Muscle of arm (tissue), 1 donor: ENCODE measurements at regions not wholly inside any gene's neighbourhood (a gene's known extent, or its start where the extent isn't known, plus 50 kb on each side); places are given as distances from the start of the nearest gene placed in this dataset.
A peak's percentile ranks its signal among the peaks of the same experiment; 100 is the strongest.
"Not testable (repeated sequence)": the region's sequence is repeated elsewhere in the genome, so short reads cannot be mapped to it uniquely, and the experiment has no call there.

Source experiments
- DNase-seq: peaks from one replicate; pipeline ENCODE4 v3.0.0-alpha.2; 2013

DNA sequence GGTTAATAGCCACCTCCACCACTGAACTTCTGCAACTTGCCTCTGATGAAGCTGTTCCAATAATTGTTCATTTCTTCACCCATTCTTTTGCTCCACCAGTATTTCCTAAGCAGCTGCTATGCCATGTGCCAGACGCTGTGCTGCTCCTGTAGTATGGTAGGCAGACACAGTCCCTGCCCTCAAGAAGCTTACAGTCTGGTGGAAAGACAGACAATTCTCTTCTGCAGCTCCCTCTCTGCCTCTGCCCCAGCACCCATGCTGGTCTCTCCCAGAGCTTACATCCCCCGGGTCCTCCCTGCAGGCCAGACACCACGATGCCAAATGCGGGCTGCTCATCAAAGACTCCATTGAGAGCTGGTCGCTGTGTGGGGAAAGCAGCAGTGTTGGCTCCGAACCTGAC, 111.6 kb upstream of the ESRRB start:
- DNase-seq = no peak

DNA sequence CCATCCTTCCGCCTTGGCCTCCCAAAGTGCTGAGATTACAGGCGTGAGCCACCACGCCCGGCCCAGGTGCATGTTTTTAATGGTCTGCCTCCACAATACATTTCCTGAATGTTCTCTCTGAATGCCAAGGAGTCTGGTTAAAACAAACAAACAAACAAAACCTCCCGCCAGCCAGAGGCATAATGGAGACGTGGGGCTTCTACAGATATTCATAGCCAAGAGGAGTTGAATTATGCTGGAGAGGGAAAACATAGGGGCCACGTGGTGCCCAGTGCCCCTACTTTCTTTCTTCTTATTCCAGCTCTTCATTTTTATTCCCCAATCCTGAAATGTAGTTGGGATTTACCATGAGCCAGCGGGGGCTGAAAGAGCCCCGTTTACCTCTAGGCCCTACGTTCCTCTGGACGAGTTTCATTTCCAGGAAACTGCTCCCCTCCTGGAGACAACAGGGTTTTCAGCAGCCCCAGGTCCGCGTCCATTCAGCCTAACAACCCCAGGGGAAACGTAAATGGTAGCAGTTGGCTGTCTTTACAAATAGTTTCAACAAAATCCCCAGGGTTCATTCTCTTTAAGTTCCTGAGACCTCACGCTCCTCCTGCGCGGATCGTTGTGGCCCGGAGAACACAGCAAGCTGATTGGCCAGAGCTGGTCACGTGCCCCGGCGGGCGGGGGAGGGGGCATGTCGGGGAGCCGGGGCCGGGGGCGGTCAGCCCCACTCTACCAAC, 108.5 kb upstream of the ESRRB start:
- DNase-seq = peak; percentile 70

DNA sequence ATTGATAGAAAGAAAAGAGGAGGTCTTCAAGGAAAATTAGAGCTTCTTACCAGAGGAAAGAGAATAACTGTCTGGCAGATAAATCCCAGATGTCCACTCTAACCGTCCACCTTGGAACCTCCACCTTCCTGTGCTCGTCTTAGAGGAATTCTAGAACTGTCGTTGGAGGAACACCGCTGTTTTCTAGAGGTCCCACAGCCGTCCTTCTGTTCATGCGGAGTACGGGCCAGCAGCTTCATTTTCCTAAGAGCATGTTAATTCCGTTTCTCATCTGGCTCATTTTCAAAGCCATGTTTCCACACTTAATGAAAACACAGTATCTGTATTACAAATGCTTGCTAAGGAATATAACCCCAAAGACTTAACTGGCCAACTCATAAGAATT, 107.9 kb upstream of the ESRRB start:
- no peak for DNase-seq

DNA sequence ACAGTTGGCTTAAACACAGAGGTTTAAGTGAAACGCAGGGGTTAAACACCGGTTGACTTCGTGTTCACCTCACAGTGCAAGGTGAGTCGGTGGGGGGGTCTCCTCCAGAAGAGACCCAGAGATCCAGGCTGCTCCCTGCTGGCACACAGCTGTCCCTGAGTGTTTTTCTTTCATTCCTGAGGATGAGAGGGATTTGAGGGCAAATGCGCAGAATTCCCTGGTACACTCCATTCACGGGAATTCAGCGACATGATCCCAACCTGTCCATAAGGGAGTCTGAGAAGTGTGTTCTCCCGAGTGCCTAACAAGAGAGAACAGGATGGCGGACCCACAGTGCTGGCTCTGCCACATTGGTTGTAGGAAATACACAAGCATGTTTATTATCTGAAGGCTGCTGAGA, 107.2 kb upstream of the ESRRB start:
- no peak for DNase-seq

DNA sequence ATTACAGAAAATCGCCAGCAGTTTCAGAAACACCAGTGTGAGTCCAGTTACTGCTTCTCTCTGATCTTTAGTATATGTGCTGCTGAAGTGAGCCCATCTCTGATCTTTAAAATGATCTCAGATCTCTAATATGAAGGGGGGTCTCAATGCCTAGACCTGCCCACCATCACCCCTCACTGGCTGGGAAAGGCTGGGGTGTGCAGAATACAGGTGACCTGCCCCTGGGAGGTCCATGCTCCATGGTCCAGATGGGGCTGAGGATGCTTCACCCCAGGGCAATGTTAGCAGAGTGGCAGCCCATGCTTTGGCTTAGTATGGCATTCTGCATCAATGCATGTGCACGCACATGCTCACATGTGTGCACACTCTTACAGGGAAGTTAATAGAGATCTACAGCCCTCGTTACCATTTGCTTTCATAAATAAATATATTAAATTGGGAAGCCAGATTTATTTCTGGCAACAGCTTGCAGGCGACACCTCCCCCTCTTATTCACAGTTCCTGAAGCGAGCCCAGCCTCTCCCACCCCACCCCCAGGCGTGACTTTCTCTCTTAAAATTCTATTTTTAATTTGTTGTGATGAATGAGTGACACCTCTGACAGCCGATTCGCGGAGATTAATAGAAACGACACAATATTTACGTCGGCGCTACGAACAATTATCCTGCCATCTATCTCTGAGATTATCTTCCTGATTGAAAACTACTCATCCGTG, 104.7 kb upstream of the ESRRB start:
- DNase-seq = no peak

DNA sequence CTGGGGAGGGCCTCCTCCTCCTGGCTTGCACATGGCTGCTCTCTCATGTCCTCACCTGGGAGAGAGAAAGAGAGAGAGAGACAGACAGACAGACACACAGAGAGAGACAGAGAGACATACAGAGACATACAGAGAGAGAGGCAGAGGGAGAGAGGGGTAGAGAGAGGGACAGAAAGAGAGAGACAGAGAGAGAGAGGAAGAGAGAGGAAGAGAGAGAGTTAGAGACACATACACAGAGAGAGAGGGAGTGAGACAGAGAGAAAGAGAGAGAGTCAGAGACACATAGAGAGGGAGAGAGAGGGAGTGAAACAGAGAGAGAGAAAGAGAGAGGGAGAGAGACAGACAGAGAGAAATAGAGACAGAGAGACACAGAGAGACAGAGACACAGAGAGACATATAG, 103.6 kb upstream of the ESRRB start:
- no peak for DNase-seq

DNA sequence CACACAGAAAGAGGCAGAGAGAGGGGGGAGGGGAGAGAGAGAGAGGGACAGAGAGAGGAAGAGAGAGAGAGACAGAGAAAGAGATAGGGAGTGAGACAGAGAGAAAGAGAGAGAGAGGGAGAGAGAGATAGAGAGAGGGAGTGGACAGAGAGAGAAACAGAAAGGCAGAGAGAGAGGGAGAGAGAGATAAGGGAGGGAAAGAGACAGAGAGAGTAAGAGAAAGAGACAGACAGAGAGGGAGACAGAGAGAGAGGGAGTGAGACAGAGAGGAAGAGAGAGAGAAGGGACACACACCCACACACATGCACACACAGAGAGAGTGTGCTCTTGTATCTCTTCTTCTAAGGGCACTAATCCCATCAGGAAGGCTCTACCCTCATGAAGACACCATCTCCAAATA, 103.2 kb upstream of the ESRRB start:
- DNase-seq = no peak

DNA sequence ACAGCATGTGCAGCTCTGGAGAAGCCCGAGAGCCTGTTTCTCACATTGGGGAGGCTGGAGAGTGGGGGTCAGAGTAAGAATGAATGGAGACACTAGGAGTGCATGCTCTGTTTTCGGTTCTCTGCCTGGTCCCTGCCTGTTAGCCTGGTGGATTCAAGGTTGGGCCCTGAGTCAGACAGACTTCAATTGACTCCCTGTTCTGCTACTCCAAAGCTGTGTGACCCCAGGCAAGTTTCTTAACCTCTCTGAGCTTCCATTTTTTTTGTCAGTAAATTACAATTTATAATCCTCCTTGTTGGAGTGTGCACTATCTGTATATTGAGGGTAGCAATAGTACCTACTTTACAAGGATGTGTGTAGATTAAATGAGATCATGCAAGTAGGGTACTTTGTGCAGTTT, 102.6 kb upstream of the ESRRB start:
- DNase-seq = no peak

DNA sequence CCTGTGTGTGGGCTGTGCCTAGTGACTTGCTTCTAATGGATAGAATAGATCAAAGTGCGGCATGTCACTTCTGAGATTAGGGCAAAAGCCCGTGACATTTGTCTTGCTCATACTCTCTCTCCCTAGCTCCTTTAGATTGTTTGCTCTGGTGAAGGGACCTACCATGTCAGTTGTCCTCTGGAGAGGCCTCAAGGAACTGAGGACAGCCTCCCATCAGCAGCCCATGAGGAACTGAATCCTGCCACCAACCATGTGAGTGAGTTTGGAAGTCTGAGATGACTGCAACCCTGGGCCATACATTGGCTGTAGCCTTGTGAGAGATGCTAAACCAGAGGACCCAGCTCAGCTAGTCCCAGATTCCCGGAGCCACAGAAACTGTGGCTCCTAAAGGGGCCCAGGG, 101.6 kb upstream of the ESRRB start:
- no peak for DNase-seq

DNA sequence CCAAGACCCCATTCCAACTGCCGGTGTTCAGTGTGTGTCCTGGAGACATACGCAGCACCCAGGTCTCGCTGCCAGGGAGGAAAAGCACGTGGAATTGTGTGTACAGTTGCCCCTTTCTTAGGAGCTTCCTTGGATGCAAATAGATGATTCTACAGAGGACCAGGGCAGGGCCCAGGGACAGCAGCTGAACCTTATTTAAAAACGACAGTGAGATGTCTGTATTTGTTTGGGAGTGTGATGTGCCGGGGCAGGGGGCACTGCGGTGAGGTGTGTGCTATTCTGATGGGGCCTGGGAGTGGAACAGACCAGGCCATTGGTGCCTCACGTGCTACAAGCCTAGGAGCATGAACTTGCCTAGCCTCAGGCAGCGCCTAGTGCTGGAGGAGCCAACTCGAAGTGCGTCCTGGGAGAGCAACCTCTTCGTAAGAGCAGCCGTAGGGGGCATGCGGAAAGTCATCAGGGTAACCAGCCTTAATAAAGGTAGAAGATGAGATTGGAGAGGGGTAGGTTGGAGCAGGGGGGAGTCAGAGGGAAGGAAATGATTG, 98.3 kb upstream of the ESRRB start:
- DNase-seq = no peak

DNA sequence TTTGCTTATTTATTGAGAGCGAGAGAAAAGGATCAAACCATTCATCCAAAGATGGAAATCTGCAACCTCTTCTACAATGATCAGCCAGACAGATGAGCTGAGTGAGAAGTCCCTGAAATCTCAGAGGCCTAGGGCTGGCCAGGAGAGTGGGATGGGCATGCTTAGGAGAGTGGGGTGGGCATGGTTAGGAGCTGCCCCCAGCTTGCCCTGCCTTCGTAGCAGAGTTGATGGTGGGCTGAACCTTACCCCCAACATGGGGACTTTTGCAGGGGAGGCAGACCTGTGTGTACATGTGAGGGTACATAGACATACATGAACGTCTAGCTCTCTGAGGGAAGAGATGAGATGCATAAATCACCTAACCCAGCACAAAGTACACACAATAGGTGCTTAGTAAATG, 95.7 kb upstream of the ESRRB start:
- DNase-seq = no peak

DNA sequence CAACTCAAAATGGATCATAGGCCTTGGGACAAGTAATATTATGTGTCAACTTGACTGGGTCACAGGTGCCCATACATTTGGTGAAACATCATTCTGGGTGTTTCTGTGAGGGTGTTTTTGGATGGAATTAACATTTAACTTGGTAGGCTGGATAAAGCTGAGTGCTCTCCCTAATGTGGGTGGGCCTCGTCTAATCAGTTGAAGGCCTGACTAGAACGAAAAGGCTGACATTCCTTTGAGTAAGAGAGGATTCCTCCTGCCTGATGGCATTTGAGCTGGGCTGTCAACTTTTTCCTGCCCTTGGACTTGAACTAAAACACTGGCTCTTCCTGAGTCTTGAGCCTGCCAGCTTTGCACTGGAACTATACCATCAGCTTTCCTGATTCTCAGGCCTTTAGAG, 93.4 kb upstream of the ESRRB start:
- no peak for DNase-seq

DNA sequence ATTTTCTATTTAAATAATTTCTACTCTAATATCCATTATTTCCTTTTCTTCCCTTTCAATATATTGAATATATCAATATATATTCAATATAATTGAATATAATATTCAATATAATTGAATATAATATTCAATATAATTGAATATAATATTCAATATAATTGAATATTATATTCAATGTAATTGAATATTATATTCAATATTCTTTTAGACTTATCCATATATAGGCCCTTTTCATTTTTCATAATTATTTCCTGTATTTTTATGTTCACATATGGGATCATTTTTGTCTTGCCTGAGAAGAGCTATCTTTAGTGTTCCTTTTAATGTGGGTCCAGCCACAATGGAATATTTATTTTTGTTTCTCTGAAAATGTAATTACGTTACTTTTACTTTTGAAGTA, 88.9 kb upstream of the ESRRB start:
- no peak for DNase-seq

DNA sequence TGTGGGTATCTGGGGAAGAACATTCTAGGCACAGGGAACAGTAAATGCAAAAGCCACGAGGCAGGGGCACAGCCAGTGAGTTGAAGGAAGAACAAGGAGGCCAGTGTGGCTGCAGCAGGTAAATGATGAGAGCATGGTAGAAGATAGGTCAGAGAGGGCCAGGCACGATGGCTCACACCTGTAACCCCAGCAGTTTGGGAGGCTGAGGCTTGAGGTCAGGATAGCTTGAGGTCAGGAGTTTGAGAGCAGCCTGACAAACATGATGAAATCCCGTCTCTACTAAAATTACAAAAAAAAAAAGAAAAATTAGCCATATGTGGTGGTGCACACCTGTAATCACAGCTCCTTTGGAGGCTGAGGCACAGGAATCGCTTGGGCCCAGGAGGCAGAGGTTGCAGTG, 86.7 kb upstream of the ESRRB start:
- no peak for DNase-seq

DNA sequence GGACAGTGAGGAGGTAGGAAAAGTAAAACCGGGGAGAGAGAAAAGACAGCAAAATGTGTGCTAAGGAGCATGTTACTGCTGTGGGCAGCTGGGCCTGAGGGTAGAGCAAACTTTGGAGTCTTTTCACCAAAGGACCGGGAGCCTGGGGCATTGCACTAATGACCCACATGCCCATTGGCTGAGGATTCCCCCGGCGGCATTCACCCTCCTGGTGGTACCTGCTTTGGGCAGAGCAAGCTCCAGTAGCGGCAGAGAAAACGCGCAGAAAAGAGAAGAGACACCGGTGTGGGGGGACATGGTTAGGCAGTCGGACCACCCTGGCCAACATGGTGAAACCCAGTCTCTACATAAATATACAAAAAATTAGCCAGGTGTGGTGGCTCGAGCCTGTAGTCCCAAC, 83.4 kb upstream of the ESRRB start:
- DNase-seq = no peak

DNA sequence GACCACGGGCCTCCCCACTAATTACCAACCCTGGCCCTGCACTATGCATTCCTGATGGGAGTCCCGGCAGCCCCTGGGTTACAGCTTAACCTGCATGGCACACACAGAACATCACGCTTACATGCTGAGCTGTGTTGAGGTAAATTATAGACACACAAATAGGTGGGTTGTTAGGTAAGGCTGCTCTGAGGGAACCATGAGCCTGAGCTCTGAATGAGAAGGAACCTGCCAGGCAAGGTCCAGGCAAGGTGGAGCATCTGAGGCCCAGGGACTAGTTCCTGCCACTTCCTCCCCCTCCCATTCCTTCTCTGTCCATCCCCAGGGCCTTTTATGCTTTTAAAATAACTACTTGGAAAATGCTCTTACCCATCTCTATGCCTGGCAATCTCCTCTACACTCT, 82.7 kb upstream of the ESRRB start:
- no peak for DNase-seq

DNA sequence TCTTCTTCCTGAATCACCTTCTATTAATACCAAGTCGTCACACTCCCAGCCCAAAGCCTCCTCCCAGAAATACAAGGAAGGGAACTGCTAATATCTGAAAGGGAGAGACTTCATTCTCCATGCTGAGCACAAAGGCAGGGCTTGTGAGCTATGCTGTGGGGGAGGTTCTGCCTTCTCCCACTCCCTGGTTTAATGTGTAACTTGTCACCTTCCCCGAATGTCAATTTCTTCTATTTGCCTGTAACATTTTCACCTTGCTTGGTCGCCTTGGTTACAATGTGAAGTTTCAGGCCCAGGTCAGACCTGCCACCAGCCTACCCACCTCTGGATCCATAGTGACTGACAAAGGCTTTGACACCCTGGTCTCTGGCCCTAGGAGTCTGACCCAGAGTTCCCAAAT, 82.0 kb upstream of the ESRRB start:
- no peak for DNase-seq

DNA sequence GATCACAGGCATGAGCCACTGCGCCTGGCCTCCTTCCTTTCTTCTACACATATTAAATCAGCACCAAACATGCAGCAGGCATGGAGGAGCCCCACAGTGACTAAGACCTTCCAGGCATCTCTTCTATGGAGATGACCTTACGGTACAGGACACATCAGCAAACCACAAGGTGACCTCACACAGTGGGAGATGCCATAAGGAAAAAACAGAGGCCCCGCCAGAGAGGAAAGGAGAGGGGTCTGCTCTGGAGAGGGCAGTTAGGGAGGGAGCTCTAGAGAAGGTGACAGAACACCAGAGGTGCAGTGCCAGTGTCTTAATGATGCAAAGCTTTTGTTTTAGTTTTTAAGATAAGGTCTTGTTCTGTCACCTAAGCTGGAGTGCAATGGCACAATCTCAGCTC, 81.1 kb upstream of the ESRRB start:
- DNase-seq = no peak

DNA sequence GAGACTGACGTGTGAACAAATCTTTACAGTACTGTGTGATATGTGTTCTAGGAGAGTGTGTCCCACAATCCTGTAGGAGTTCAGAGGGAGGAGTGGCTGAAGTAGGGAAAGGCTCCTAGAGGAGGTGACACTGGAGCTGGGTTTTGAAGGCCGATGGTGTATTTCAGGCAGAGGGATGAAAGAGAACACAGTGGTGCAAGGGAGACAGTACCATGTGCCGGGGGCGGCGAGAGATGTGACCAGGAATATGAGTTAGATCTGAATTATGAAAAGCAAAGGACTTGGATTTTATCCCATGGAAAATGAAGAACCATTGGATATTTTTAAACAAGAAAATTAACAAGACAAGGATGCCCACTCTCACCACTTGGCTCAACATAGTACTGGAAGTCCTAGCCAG, 77.0 kb upstream of the ESRRB start:
- no peak for DNase-seq

DNA sequence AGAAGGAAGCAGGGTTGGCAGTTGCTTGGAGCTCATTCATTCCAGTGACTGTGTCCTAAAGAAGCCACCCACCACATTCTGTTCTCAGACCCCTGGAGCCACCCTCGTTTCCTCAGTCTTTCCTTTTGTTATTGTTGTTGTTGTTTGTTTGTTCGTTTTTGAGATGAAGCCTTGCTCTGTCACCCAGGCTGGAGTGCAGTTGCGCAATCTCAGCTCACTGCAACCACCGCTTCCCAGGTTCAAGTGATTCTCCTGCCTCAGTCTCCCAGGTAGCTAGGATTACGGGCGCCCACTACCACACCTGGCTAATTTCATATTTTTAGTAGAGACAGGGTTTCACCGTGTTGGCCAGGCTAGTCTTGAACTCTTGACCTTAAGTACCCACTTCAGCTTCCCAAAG, 72.7 kb upstream of the ESRRB start:
- DNase-seq = not testable (repeated sequence)

DNA sequence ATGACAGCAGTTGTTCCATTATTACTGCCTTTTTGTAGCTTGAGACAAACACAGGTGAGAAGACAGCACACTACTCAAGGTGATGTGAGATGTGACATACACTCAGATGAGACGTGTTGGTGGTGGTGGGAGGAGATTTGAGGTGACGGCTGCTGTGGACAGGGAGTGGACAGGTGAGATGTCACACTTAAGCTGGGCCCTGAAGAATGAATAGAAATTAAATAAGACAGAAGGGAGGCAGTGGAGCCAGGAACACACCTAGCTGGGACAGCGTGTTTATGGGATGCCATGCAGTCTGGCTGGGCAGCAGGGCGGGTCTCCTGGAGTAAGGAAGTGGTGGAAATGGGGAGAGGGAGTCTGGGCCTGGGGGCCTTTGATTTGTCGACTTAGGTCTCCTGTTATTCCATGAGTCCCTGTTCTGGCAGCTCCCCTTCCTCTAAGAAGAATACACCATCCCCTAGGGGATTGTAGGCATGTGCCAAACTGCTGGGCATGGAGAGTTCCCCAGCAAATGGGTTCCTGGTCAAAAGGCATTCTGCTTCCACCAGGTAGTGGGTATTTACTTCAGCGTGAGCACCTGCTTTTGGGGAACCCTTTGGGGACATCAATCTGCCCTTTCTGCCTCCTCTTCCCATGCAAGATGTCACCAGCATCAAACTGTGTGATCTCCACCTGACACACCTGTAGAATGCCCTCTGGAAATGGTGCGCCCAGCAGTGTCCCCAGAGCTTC, 71.2 kb upstream of the ESRRB start:
- no peak for DNase-seq

DNA sequence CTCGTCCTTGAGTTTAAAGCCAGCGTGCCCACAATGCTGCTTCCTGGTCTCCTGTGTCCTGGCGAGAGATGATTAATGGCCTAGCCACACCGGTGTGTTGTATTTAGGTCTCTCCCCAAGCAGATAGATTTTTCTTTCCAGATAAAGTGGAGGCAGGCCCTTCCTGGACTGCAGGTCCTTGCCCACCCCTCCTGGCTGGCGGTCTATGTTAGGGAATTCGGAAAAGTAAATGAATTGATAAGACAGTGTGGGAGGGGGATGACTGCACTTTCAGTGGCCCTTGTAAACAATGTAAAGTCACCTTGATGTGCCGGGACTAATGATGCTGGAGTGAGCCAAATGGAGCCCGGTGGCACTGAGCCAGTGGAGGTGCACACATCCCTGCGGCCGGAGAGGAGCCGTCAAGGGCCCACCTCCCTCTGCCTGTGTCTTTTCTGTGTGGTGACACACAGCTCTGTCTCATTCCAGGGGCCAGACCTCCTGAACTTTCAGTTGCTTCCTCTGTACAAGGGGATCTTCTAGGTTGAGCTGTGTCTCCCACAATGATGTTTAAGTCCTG, 70.6 kb upstream of the ESRRB start:
- DNase-seq = no peak

DNA sequence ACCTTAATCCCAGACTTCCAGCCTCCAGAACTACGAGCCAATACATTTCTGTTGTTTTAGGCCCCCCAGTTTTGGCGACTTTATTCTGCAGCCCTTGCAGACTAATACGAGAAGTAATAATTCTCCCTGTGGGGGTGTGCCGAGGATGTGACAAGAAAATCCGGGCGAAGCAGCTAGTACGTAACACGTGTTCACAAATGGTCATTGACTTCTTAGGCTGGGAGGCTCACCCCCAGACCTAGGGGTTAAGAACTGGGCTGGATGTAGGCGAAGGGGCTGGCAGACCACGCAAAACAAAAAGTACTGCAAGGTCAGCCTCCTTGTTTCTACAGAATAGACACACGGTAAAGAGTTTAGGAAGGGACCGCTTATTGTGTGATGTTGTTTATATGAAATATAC, 69.8 kb upstream of the ESRRB start:
- no peak for DNase-seq
